Nephron progenitor cell (in vitro differentiated cells): ENCODE measurements at regions not wholly inside any gene's neighbourhood (a gene's known extent, or its start where the extent isn't known, plus 50 kb on each side); places are given as distances from the start of the nearest gene placed in this dataset.

Source experiments
- DNase-seq: peaks from one replicate; pipeline ENCODE4 v3.0.0; 2021
- H3K27ac Mint-ChIP-seq: 2 replicates; pipeline ENCODE4 v1.8.0; 2021; ENCODE audit warnings: mild to moderate bottlenecking, moderate library complexity, mixed read lengths
- H3K27me3 Mint-ChIP-seq: 2 replicates; pipeline ENCODE4 v1.8.0; 2021; ENCODE audit warnings: mild to moderate bottlenecking, low read depth, mixed read lengths; ENCODE audit not compliant: poor library complexity
- H3K36me3 Mint-ChIP-seq: 2 replicates; pipeline ENCODE4 v1.8.0; 2021; ENCODE audit warnings: low read depth, mixed read lengths
- H3K4me1 Mint-ChIP-seq: 2 replicates; pipeline ENCODE4 v1.8.0; 2021; ENCODE audit warnings: mixed read lengths
- H3K4me3 Mint-ChIP-seq: 2 replicates; pipeline ENCODE4 v1.8.0; 2021; ENCODE audit warnings: mild to moderate bottlenecking, moderate library complexity, mixed read lengths
- H3K9me3 Mint-ChIP-seq: 2 replicates; pipeline ENCODE4 v1.8.0; 2021; ENCODE audit warnings: mild to moderate bottlenecking, moderate library complexity, mixed read lengths
- CTCF ChIP-seq: fragments of 200-600 bp; sonication (generic); IDR thresholded peaks from 2 replicates; pipeline ENCODE4 v1.5.0; 2021; ENCODE audit warnings: antibody characterized with exemption

GRCh38 chr2:235156055-235156454, 204.2 kb downstream of the SH3BP4 start:
- Mint-ChIP-seq H3K4me1 (peaks cover 11% of the 10 kb centered on the region), H3K27me3 (peaks cover 16% of the 10 kb centered on the region), H3K4me3 (no peak overlapping the region), H3K9me3 (peaks cover 26% of the 10 kb centered on the region), H3K27ac (no peak overlapping the region), H3K36me3 (no peaks in the 10 kb centered on the region)
- TF ChIP-seq CTCF: no peak
- DNase-seq: no peak

GRCh38 chr2:235157746-235158482, 206.1 kb downstream of the SH3BP4 start:
- TF ChIP-seq CTCF: no peak
- Mint-ChIP-seq H3K27ac (no peak overlapping the region), H3K27me3 (peaks cover 16% of the 10 kb centered on the region), H3K9me3 (peaks cover 34% of the 10 kb centered on the region), H3K36me3 (no peaks in the 10 kb centered on the region), H3K4me1 (peaks cover 11% of the 10 kb centered on the region), H3K4me3 (no peak overlapping the region)
- DNase-seq: no peak

GRCh38 chr2:235160281-235160810, 208.5 kb downstream of the SH3BP4 start:
- Mint-ChIP-seq H3K27me3 (peaks cover 20% of the 10 kb centered on the region), H3K4me3 (no peak overlapping the region), H3K4me1 (peaks cover 11% of the 10 kb centered on the region), H3K9me3 (peaks cover 30% of the 10 kb centered on the region), H3K36me3 (no peaks in the 10 kb centered on the region), H3K27ac (no peak overlapping the region)
- TF ChIP-seq CTCF: no peak
- DNase-seq: no peak

GRCh38 chr2:235161565-235161964, 209.7 kb downstream of the SH3BP4 start:
- Mint-ChIP-seq H3K4me3 (no peak overlapping the region), H3K27ac (no peak overlapping the region), H3K9me3 (peaks cover 30% of the 10 kb centered on the region), H3K4me1 (peaks cover 11% of the 10 kb centered on the region), H3K27me3 (peaks cover 23% of the 10 kb centered on the region), H3K36me3 (no peaks in the 10 kb centered on the region)
- no peak for DNase-seq
- no peak for TF ChIP-seq CTCF

GRCh38 chr2:235162082-235162836, 210.4 kb downstream of the SH3BP4 start:
- no peak for TF ChIP-seq CTCF
- DNase-seq: no peak
- Mint-ChIP-seq H3K4me1 (peaks cover 12% of the 10 kb centered on the region), H3K27ac (no peak overlapping the region), H3K9me3 (peaks cover 30% of the 10 kb centered on the region), H3K36me3 (no peaks in the 10 kb centered on the region), H3K4me3 (no peak overlapping the region), H3K27me3 (peaks cover 19% of the 10 kb centered on the region)
